ENCODE measurements at regions not wholly inside any gene's neighbourhood (a gene's known extent, or its start where the extent isn't known, plus 50 kb on each side); places are given as distances from the start of the nearest gene placed in this dataset.
"Not testable (repeated sequence)": the region's sequence is repeated elsewhere in the genome, so short reads cannot be mapped to it uniquely, and the experiment has no call there.

DNA sequence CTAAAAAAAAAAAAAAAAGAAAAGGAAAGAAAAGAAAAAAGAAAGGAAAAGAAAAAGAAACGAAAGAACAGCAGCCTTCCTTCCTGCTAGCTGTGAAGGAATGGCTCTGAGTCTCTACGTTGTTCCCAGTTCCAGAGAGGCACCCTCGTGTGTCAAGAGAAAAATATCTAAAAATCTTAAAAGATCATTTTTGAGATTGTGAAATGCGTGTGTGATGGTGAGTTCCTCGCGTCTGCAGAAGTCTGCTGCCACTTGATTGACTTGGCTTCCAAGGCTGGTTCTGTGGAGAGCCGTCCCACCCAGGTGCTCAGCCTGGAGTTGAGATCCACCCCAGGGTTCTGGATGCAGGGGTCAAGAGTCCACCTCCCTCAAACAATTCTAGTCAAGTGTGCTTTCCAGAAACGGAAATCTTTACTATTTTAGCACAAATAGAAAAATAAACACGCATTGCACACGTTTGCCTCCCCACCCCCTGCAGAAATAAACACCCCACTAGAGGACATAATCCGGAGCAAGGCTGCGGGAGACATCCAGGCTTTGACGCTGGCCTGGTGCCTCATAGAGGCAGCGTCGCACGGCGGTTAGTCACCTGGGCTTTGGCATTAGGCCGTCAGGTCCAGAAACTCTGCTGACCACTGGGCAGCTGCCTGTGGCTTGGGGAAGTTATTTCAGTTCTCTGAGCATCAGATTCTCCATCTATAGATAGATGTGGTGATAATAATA lies 265.4 kb downstream of the FAM43A start:
- DNase-seq (ENCODE audit: low spot score), result no peak

DNA sequence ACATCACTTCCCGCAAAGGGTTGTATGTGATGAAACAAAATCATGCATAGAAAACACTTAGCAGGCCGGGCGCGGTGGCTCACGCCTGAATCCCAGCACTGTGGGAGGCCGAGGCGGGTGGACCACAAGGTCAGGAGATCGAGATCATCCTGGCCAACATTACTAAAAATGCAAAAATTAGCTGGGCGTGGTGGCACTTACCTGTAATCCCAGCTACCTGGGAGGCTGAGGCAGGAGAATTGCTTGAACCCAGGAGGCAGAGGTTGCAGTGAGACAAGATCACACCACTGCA lies 265.9 kb downstream of the FAM43A start:
- DNase-seq (ENCODE audit: low spot score), result not testable (repeated sequence)

DNA sequence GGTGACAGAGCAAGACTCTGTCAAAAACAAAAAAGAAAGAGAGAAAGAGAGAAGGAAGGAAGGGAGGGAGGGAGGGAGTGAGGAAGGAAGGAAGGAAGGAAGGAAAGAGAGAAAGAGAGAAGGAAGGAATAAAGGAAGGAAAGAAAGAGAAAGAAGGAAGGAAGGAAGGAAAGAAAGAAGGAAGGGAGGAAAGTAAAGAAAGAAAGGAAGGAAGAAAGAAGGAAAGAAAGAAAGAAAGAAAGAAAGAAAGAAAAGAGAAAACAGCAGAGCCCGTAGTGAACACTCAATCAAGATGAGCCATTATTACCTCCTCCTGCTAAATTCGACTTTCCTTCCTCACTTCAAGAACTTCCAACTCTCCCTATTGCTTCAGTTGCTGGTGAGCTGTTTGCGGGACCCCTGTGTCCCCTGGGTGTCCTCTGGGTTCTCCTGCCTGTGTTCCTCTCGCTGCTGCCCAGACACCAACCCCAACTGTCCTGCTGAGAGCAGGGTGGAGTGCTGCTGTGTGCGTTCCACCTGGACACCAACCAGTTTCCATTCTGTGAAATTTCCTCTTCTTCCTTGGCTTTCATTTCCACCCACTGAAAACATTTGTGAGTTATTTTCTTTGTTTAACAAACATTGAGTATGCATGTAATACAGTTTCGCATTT lies 266.4 kb downstream of the FAM43A start:
- DNase-seq (ENCODE audit: low spot score), result no peak

DNA sequence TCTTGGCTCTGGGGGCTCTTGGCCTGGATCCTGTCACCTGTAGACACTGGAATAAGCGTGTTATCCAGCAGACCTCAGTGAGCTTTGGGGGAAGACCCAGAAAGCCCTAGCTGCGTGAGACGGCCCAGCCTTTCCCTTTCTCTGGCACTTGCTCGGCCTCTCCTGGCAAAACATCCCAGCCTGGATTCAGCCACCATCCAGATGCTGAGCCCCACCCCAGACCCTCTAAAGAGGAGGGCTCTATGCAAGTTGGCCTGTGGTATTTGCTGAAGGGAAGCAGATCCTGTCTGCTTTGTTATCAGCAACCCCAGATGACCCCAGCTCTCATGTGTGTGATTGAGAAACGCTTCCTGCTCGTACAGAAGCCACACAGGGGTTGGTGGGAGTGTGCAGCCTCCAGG lies 267.2 kb downstream of the FAM43A start:
- no peak for DNase-seq (ENCODE audit: low spot score)

- DNase-seq (ENCODE audit: low spot score), result no peak
Observed at GRCh38 chr3:194953291-194953690, 267.6 kb downstream of the FAM43A start.

GRCh38 chr3:194955546-194955945 lies 269.9 kb downstream of the FAM43A start:
- no peak for DNase-seq (ENCODE audit: low spot score)

DNA sequence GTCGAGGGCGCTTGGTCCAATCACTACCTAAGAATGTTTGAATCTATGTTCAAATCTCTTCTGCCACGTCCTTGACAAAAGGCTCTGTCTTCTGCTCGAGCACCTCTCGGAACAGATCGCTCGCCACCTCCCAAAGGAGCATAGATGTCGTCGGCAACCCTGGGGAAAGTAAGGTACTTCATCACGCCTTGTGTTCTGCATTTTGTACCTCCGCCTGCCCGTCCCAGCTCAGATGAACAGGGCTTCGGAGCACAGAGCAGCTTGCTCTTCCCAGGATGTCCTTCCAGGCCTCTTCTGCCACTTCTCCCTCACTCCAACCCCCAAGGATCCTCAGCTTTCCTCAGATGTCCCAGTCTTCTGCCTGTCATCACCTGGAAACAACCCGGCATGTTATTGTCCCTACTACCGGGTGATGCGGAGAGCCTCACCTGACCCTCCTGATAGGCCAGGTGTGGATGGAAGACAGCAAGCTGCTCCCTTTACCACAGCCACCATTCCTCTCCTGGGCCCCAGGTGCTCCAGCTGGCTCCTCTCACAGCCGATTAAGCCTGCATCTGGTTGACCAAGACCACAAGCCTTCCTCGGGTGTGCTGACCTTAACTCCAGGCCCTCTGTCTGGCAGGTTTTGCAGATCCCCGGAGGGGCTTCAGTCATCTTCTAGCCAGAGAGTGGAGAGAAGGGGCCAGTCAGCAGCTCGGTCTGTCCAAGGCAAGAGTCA lies 270.5 kb downstream of the FAM43A start:
- no peak for DNase-seq (ENCODE audit: low spot score)

GRCh38 chr3:194956697-194957396 lies 271.2 kb downstream of the FAM43A start:
- DNase-seq (ENCODE audit: low spot score), result no peak

DNA sequence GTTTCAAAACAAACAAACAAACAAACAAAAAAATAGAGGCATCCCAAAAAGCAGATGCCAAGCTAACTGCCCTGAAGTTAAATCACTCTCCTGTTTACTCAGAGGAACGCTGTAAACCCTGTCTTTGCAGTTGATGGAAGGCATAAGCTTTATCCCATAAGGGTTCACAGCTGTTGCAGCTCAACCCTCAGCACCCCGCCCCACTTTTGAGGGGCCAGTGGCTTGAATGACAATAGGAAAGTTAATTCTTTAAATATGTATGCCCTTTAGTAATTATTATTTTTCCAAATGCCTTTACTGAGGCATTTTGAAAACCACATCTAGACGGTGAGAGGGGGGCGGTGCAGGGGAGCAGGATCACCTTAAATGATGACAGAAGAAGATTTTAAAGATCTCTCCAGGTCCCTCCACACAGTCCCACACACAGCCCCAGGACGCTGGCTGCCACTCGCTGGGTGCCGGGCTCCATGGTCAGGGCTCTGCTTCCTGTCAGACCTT lies 272.1 kb downstream of the FAM43A start:
- DNase-seq (ENCODE audit: low spot score), result no peak

- DNase-seq (ENCODE audit: low spot score), result no peak
Observed at GRCh38 chr3:194959217-194959616, 273.5 kb downstream of the FAM43A start.

DNA sequence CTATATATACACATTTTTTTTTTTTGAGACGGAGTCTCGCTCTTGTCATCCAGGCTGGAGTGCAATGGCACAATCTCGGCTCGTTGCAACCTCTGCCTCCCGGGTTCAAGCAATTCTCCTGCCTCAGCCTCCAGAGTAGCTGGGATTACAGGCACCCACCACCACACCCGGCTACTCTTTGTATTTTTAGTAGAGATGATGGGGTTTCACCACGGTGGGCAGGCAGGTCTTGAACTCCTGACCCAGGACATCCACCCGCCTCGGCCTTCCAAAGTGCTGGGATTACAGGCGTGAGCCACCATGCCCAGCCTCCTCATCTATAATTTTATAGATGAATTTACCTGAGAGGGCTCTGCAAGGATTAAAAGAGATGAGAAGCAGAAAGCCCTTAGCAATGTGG lies 274.0 kb downstream of the FAM43A start:
- not testable (repeated sequence) for DNase-seq (ENCODE audit: low spot score)

DNA sequence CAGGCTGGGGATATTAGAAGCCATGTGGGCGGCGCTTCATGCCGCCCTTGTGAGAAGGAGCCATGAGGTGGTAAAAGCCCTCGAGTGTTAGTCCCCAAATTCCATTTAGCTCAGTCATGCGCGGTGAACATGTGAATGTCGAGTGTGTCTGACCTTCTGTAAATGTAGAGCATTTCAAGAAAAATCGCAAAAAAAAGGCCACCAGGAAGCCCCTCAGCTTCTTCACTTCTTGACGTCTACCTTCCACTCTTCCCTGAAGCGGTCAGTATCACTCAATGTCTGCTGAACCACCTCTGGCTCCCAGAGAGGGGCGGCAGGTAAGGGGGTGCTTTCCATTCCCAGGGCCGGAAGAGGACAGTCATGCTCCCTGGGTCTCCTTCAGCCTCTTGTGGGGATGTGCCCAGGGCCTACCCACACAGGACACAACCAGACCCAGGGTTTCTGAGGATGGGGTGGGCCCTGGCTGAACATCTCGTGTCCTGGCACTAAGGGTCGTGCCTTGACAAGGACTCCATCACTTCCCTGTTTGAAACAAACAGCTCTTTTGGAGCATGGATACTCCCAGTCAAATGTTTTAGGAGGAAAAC lies 274.9 kb downstream of the FAM43A start:
- no peak for DNase-seq (ENCODE audit: low spot score)

- no peak for DNase-seq (ENCODE audit: low spot score)
Observed at GRCh38 chr3:194961149-194961548, 275.5 kb downstream of the FAM43A start.

- DNase-seq (ENCODE audit: low spot score), result no peak
Observed at GRCh38 chr3:194961571-194961970, 275.9 kb downstream of the FAM43A start.

- no peak for DNase-seq (ENCODE audit: low spot score)
Observed at GRCh38 chr3:194962056-194962455, 276.4 kb downstream of the FAM43A start.

- DNase-seq (ENCODE audit: low spot score), result no peak
Observed at GRCh38 chr3:194964809-194965208, 279.1 kb downstream of the FAM43A start.

DNA sequence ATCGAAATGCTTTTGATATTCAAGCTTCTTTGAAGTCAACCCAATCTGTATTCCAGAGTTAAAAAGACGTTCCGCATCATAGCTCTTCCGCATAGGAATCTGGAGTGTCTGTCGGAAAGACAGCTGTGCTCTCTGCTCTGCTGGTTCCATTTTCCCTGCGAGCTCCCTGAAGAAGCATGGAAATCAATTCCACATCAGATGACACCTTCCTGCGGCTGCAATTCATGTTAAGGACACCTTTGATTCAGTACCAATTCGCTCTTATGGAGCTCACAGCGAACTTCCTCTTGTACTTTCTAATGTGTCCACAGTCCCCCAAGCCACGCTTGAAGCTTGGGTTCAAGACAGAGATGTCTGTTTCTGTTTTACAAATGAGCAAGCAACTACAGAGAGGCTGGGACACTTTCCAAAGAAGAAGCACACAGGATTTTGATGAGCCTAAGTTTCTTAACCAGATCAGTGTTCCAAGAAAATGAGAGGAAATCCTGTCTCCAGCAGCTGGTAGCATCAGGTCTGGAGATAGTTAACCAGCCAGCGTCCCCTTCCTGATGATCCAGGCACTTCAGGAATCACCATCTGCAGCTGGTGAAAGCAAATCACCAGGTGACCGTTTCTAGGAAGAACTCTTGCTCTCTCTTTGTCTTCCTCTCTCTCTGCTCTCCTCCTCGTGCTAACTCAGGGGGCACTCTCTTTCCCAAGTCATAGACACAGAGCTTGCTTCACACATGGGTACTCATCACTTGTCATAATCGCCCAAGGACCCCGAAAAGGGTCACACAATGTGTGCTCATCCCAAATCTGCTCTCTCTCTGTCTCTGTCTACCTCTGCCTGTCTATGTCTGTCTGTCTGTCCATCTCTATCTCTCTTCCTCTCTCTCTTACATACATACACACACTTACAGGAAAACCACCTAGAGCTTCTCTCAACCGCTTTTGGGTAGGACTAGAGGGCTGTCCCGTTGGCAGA lies 281.8 kb downstream of the FAM43A start:
- DNase-seq (ENCODE audit: low spot score), result no peak

DNA sequence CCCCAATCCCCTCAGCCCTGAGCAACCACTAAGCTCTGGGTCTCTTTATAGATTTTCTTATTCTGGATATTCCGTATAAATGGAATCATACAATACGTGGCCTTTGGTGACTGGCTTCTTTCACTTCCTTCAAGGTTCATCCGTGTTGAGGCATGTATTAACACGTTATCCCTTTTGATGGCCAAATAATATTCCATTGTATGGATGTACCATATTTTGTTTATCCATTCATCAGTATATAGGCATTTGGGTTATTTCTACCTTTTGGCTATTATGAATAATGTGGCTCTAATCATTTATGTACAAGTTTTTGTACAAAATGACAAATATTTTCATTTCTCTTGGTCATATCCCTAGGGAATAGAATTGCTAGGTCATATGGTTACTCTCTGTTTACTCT lies 284.4 kb downstream of the FAM43A start:
- no peak for DNase-seq (ENCODE audit: low spot score)

- DNase-seq (ENCODE audit: low spot score), result no peak
Observed at GRCh38 chr3:194971009-194971408, 285.3 kb downstream of the FAM43A start.

- no peak for DNase-seq (ENCODE audit: low spot score)
Observed at GRCh38 chr3:194971965-194972364, 286.3 kb downstream of the FAM43A start.

DNA sequence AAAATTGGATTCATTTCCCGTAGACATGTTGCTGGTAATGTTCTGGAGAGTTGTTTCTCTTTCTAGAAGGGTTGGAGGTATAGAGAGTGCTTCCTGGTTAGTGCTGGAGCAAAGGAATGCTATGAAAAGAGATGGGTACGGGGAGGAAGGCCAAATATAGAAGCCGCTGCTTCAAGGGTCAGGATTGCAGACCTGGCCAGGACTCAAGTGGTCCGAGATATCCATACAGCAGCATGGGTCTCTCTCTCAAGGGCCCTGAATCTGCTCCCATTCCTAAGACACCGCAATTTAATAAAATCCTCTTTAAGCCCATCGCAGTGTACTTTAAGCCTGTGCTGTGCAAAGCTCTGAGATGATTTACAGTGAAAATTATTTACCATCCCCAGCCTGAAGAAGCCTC lies 287.0 kb downstream of the FAM43A start:
- DNase-seq (ENCODE audit: low spot score), result no peak
